Spleen (tissue), 11 donors: ENCODE measurements at regions not wholly inside any gene's neighbourhood (a gene's known extent, or its start where the extent isn't known, plus 50 kb on each side); places are given as distances from the start of the nearest gene placed in this dataset.

Source experiments
- DNase-seq: peaks from one replicate; pipeline ENCODE4 v3.0.0-alpha.2; 2020
- H3K27ac ChIP-seq, 8 donors: fragments of 200-600 bp; sonication (generic) in 7 of 8; 1 replicate in 4 of 8; 2 replicates in 4 of 8; pipeline versions ENCODE4 v1.5.0 to v1.8.0; 2016 to 2021; ENCODE audit warnings: inconsistent platforms in 4 of 8, mild to moderate bottlenecking in 4 of 8, moderate library complexity in 1 of 8
- H3K27me3 ChIP-seq, 7 donors: fragments of 200-600 bp; sonication (generic) in 6 of 7; replicated peaks in 1 of 7; 1 replicate in 4 of 7; 2 replicates in 3 of 7; pipeline versions ENCODE4 v1.5.0 to v1.8.0; 2016 to 2021; ENCODE audit warnings: inconsistent platforms in 3 of 7, mild to moderate bottlenecking in 1 of 7
- H3K36me3 ChIP-seq, 6 donors: fragments of 200-600 bp; sonication (generic) in 5 of 6; 1 replicate in 4 of 6; 2 replicates in 2 of 6; pipeline versions ENCODE4 v1.5.0 to v1.8.0; 2016 to 2021; ENCODE audit warnings: inconsistent platforms in 2 of 6
- H3K4me1 ChIP-seq, 6 donors: fragments of 200-600 bp; sonication (generic) in 5 of 6; 1 replicate in 3 of 6; 2 replicates in 3 of 6; pipeline versions ENCODE4 v1.5.0 to v1.8.0; 2016 to 2021; ENCODE audit warnings: inconsistent platforms in 3 of 6
- H3K4me3 ChIP-seq, 8 donors: fragments of 200-600 bp; sonication (generic) in 7 of 8; 1 replicate in 4 of 8; 2 replicates in 4 of 8; pipeline versions ENCODE4 v1.5.0 to v1.8.0; 2016 to 2021; ENCODE audit warnings: inconsistent platforms in 4 of 8, mild to moderate bottlenecking in 4 of 8, moderate library complexity in 2 of 8
- H3K9me3 ChIP-seq, 8 donors: fragments of 200-600 bp; sonication (generic) in 7 of 8; 1 replicate in 4 of 8; 2 replicates in 4 of 8; pipeline versions ENCODE4 v1.5.0 to v1.8.0; 2016 to 2021; ENCODE audit warnings: inconsistent platforms in 4 of 8
- CTCF ChIP-seq, 11 experiments: fragments of 200-600 bp in 7 of 11; fragments of 450-650 bp in 4 of 11; sonication (generic) in 4 of 11; IDR thresholded peaks in 8 of 11; conservative IDR thresholded peaks in 3 of 11; 1 replicate in 7 of 11; 2 replicates in 4 of 11; pipeline versions ENCODE4 v1.4.0 to v1.8.0; 2016 to 2021; ENCODE audit warnings: antibody characterized with exemption in 11 of 11, inconsistent platforms in 4 of 11, mild to moderate bottlenecking in 1 of 11
- POLR2A ChIP-seq, 3 donors: fragments of 450-650 bp; IDR thresholded peaks; one replicate each; pipeline ENCODE4 v1.5.1; 2017; ENCODE audit warnings: antibody characterized with exemption in 3 of 3, mild to moderate bottlenecking in 1 of 3
- POLR2AphosphoS5 ChIP-seq, 3 donors: sonication (generic); formaldehyde crosslinking; IDR thresholded peaks; one replicate each; pipeline ENCODE4 v1.5.1; 2017; ENCODE audit warnings: antibody characterized with exemption in 3 of 3
- WGBS, 5 donors: extraction: QIAGEN DNeasy Blood & Tissue Kit in 3 of 5; methylation state at CpG; one replicate each; pipeline versions ENCODE4 v1.1.5 to v1.1.7; 2013 to 2018; 5-methylcytosine and 5-hydroxymethylcytosine counted together
- intact Hi-C: fragments of 100-400 bp; cut with DNase I; formaldehyde crosslinking; loops from one replicate; pipeline ENCODE4 v1.15.0; 2023; ENCODE audit warnings: low total_unique reads
- donor health status: healthy with polysubstance abuse.
- donor health status: DM: no; HTN: no; CAD: no; lungs with moderate emphysema.
- donor health status: DM: no; HTN: no; CAD: no.
- donor health status: Bipolar disorder and iron deficiency.
- donor health status: healthy.
- donor health status: DM: no; HTN: no; CAD: no.
- donor health status: DM: yes; HTN: yes; CAD: no.

GRCh38 chr20:60632391-60633262 is 619.4 kb upstream of the CDH4 start:
- Histone ChIP-seq H3K27ac (no peak overlapping the region), H3K4me3 (no peak overlapping the region), H3K36me3 (no peaks in the 10 kb centered on the region), H3K9me3 (peaks cover 0 to 9% (median 0%) of the 10 kb centered on the region in 8 donors), H3K4me1 (no peaks in the 10 kb centered on the region), H3K27me3 (no peaks in the 10 kb centered on the region)
- TF ChIP-seq POLR2A (IDR thresholded peaks at IDR 0.05): no peak
- TF ChIP-seq POLR2AphosphoS5 (IDR thresholded peaks at IDR 0.05): no peak
- TF ChIP-seq CTCF (IDR thresholded peaks at IDR 0.05 in 8 of 11, conservative IDR thresholded peaks at IDR 0.05 in 3 of 11): no peak
- no peak for DNase-seq
- WGBS, 5 donors: 65 to 84% (median 69%) methylated on average over 8 of the region's 8 CpGs
- intact Hi-C loops: no loop called here

GRCh38 chr20:60634491-60635172 is 617.4 kb upstream of the CDH4 start:
- no peak overlapping the region for H3K4me3 ChIP-seq
- H3K4me1 ChIP-seq: no peaks in the 10 kb centered on the region
- no peak for DNase-seq
- no peaks in the 10 kb centered on the region for H3K36me3 ChIP-seq
- intact Hi-C loops: no loop called here
- no peaks in the 10 kb centered on the region for H3K27me3 ChIP-seq
- TF ChIP-seq CTCF (IDR thresholded peaks at IDR 0.05 in 8 of 11, conservative IDR thresholded peaks at IDR 0.05 in 3 of 11) (no peak), POLR2A (IDR thresholded peaks at IDR 0.05) (no peak)
- 82 to 90% (median 89%) methylated on average over 19 of the region's 19 CpGs for WGBS, 5 donors
- H3K9me3 ChIP-seq: peaks cover 0 to 9% (median 0%) of the 10 kb centered on the region in 8 donors
- no peak overlapping the region for H3K27ac ChIP-seq

- H3K27ac ChIP-seq: no peak overlapping the region
- H3K27me3 ChIP-seq: no peaks in the 10 kb centered on the region
- TF ChIP-seq CTCF (IDR thresholded peaks at IDR 0.05 in 8 of 11, conservative IDR thresholded peaks at IDR 0.05 in 3 of 11) (no peak), POLR2AphosphoS5 (IDR thresholded peaks at IDR 0.05) (no peak), POLR2A (IDR thresholded peaks at IDR 0.05) (no peak)
- WGBS, 5 donors: 88 to 93% (median 89%) methylated on average over 5 of the region's 5 CpGs
- no peak for DNase-seq
- H3K36me3 ChIP-seq: no peaks in the 10 kb centered on the region
- peaks cover 0 to 9% (median 0%) of the 10 kb centered on the region in 8 donors for H3K9me3 ChIP-seq
- intact Hi-C loops: no loop called here
- no peaks in the 10 kb centered on the region for H3K4me1 ChIP-seq
- no peak overlapping the region for H3K4me3 ChIP-seq
Measured at GRCh38 chr20:60636417-60636816, 615.6 kb upstream of the CDH4 start.

- H3K27ac ChIP-seq: no peak overlapping the region
- no peaks in the 10 kb centered on the region for H3K27me3 ChIP-seq
- peaks cover 0 to 9% (median 0%) of the 10 kb centered on the region in 8 donors for H3K9me3 ChIP-seq
- no peak for DNase-seq
- TF ChIP-seq CTCF (IDR thresholded peaks at IDR 0.05 in 8 of 11, conservative IDR thresholded peaks at IDR 0.05 in 3 of 11) (no peak), POLR2A (IDR thresholded peaks at IDR 0.05) (no peak), POLR2AphosphoS5 (IDR thresholded peaks at IDR 0.05) (no peak)
- intact Hi-C loops: no loop called here
- 81 to 93% (median 92%) methylated on average over 6 of the region's 6 CpGs for WGBS, 5 donors
- H3K4me3 ChIP-seq: no peak overlapping the region
- H3K36me3 ChIP-seq: no peaks in the 10 kb centered on the region
- H3K4me1 ChIP-seq: no peaks in the 10 kb centered on the region
Measured at GRCh38 chr20:60637801-60638200, 614.3 kb upstream of the CDH4 start.
